H1 (cell line): ENCODE measurements at regions not wholly inside any gene's neighbourhood (a gene's known extent, or its start where the extent isn't known, plus 50 kb on each side); places are given as distances from the start of the nearest gene placed in this dataset.

ENCODE experiments used
- CTCF ChIA-PET: fragments of 300-600 bp; sonication (Branson Sonifier 250); formaldehyde crosslinking; loops from one replicate; lab custom pipeline; 2021; ENCODE audit not compliant: partially characterized antibody; lab: Charles Lee
- POLR2A ChIA-PET: fragments of 300-600 bp; sonication (Branson Sonifier 250); formaldehyde crosslinking; loops from one replicate; lab custom pipeline; 2021; ENCODE audit warnings: inconsistent platforms; ENCODE audit not compliant: partially characterized antibody; lab: Charles Lee
- DNase-seq, 2 experiments: peaks; one replicate each; pipeline versions ENCODE4 v3.0.0 to v3.0.0-alpha.2; 2010 to 2022; ENCODE audit warnings: low spot score in 2 of 2, low read depth in 1 of 2, mixed read lengths in 1 of 2
- FAIRE-seq: peaks from 2 replicates; lab custom pipeline; 2011; peaks lifted over from hg19 to GRCh38; lab: Jason Lieb, UNC
- H2AFZ ChIP-seq: 2 replicates; pipeline ENCODE4 v1.8.1; 2012; ENCODE audit warnings: low read length, inconsistent platforms
- H2AK5ac ChIP-seq: 2 replicates; pipeline ENCODE4 v1.6.1; 2013; ENCODE audit warnings: low read depth, low read length
- H2BK120ac ChIP-seq: replicated peaks from 2 replicates; pipeline ENCODE3; 2013; ENCODE audit warnings: low read depth, low read length, inconsistent platforms
- H2BK12ac ChIP-seq: 2 replicates; pipeline ENCODE4 v1.6.1; 2013; ENCODE audit warnings: low read depth, low read length
- H2BK15ac ChIP-seq: 2 replicates; pipeline ENCODE4 v1.6.1; 2013; ENCODE audit warnings: low read length
- H2BK20ac ChIP-seq: 2 replicates; pipeline ENCODE4 v1.6.1; 2013; ENCODE audit warnings: low read length
- H2BK5ac ChIP-seq: 2 replicates; pipeline ENCODE4 v1.6.1; 2013; ENCODE audit warnings: low read depth, low read length
- H3K14ac ChIP-seq: 2 replicates; pipeline ENCODE4 v1.6.1; 2013; ENCODE audit warnings: inconsistent platforms; ENCODE audit not compliant: insufficient read length
- H3K18ac ChIP-seq: 2 replicates; pipeline ENCODE4 v1.6.1; 2013; ENCODE audit warnings: low read length; ENCODE audit errors: extremely low read depth
- H3K23ac ChIP-seq: 2 replicates; pipeline ENCODE4 v1.6.1; 2013; ENCODE audit warnings: inconsistent platforms; ENCODE audit not compliant: insufficient read length
- H3K23me2 ChIP-seq: 2 replicates; pipeline ENCODE4 v1.6.1; 2013; ENCODE audit warnings: low read depth, low read length
- H3K27ac ChIP-seq: 2 replicates; pipeline ENCODE4 v1.6.1; 2011; ENCODE audit warnings: low read depth, low read length, inconsistent platforms
- H3K27me3 ChIP-seq, 4 experiments: replicated peaks in 1 of 4; 1 replicate in 1 of 4; 2 replicates in 3 of 4; pipeline versions ENCODE4 v1.6.1 to v1.8.1; 2011 to 2013; ENCODE audit warnings: low read length in 3 of 4, mild to moderate bottlenecking in 3 of 4, inconsistent platforms in 2 of 4, mixed read lengths in 2 of 4, moderate library complexity in 1 of 4; ENCODE audit not compliant: control insufficient read depth in 3 of 4, insufficient read depth in 3 of 4; ENCODE audit errors: extremely low read depth in 1 of 4
- H3K36me3 ChIP-seq, 4 experiments: 2 replicates each; pipeline versions ENCODE4 v1.6.1 to v1.8.1; 2011 to 2013; ENCODE audit warnings: mild to moderate bottlenecking in 4 of 4, low read length in 3 of 4, moderate library complexity in 2 of 4, control low read depth in 1 of 4, inconsistent platforms in 1 of 4; ENCODE audit not compliant: insufficient read depth in 4 of 4, control insufficient read depth in 2 of 4
- H3K4ac ChIP-seq: replicated peaks from 2 replicates; pipeline ENCODE3; 2013; ENCODE audit warnings: low read length, low read depth, mixed read lengths, inconsistent platforms; ENCODE audit not compliant: insufficient read length
- H3K4me1 ChIP-seq, 4 experiments: replicated peaks in 1 of 4; 1 replicate in 1 of 4; 2 replicates in 3 of 4; pipeline versions ENCODE4 v1.6.1 to v1.8.1; 2011 to 2013; ENCODE audit warnings: low read length in 3 of 4, inconsistent platforms in 2 of 4, mixed read lengths in 1 of 4; ENCODE audit not compliant: insufficient read depth in 4 of 4, control insufficient read depth in 3 of 4
- H3K4me2 ChIP-seq, 2 experiments: 2 replicates each; pipeline versions ENCODE4 v1.6.1 to v1.8.1; 2011 to 2013; ENCODE audit warnings: low read depth in 2 of 2, low read length in 2 of 2, control low read depth in 1 of 2, inconsistent platforms in 1 of 2, mild to moderate bottlenecking in 1 of 2; ENCODE audit not compliant: insufficient read depth in 1 of 2
- H3K4me3 ChIP-seq, 4 experiments: fragments of 200-600, 300-600 bp in 1 of 4; sonication (generic), shearing (Covaris generic), sonication (Bioruptor Twin) in 1 of 4; 2 replicates each; pipeline versions ENCODE4 v1.5.1 to v1.8.1; 2011 to 2016; ENCODE audit warnings: low read length in 4 of 4, low read depth in 3 of 4, control low read depth in 2 of 4, inconsistent platforms in 2 of 4, mild to moderate bottlenecking in 2 of 4, mixed read lengths in 1 of 4, moderate library complexity in 1 of 4; ENCODE audit not compliant: insufficient read depth in 2 of 4; ENCODE audit errors: extremely low read depth in 1 of 4
- H3K56ac ChIP-seq: replicated peaks from 2 replicates; pipeline ENCODE3; 2013; ENCODE audit warnings: low read depth, mild to moderate bottlenecking, mixed read lengths, low read length, inconsistent platforms; ENCODE audit not compliant: insufficient read length
- H3K79me1 ChIP-seq: 2 replicates; pipeline ENCODE4 v1.6.1; 2013; ENCODE audit warnings: low read depth, low read length, control low read depth
- H3K79me2 ChIP-seq, 2 experiments: 2 replicates each; pipeline versions ENCODE4 v1.6.1 to v1.8.1; 2012 to 2013; ENCODE audit warnings: low read length in 2 of 2, mild to moderate bottlenecking in 2 of 2, inconsistent platforms in 1 of 2; ENCODE audit not compliant: insufficient read depth in 2 of 2, control insufficient read depth in 1 of 2
- H3K9ac ChIP-seq, 4 experiments: replicated peaks in 1 of 4; 1 replicate in 1 of 4; 2 replicates in 3 of 4; pipeline versions ENCODE4 v1.6.1 to v1.8.1; 2011 to 2013; ENCODE audit warnings: low read depth in 3 of 4, low read length in 3 of 4, control low read depth in 2 of 4, mild to moderate bottlenecking in 2 of 4, moderate library complexity in 2 of 4, inconsistent platforms in 1 of 4; ENCODE audit errors: extremely low read depth in 1 of 4
- H3K9me3 ChIP-seq, 2 experiments: 2 replicates each; pipeline versions ENCODE4 v1.6.1 to v1.8.1; 2012 to 2013; ENCODE audit warnings: mild to moderate bottlenecking in 2 of 2, moderate library complexity in 2 of 2, control low read depth in 1 of 2, inconsistent platforms in 1 of 2, low read depth in 1 of 2, low read length in 1 of 2, mixed read lengths in 1 of 2; ENCODE audit not compliant: insufficient read depth in 2 of 2
- H4K20me1 ChIP-seq, 2 experiments: replicated peaks in 1 of 2; 2 replicates each; pipeline versions ENCODE3 to v1.8.1; 2011 to 2013; ENCODE audit warnings: inconsistent platforms in 2 of 2, low read length in 2 of 2, mild to moderate bottlenecking in 1 of 2; ENCODE audit not compliant: insufficient read depth in 2 of 2, control insufficient read depth in 1 of 2
- H4K5ac ChIP-seq: 2 replicates; pipeline ENCODE4 v1.6.1; 2013; ENCODE audit warnings: low read length, low read depth, mixed read lengths, inconsistent platforms; ENCODE audit not compliant: insufficient read length
- H4K8ac ChIP-seq: 2 replicates; pipeline ENCODE4 v1.8.0; 2013; ENCODE audit warnings: mild to moderate bottlenecking, moderate library complexity, low read length, inconsistent platforms; ENCODE audit not compliant: insufficient read depth; ENCODE audit errors: extremely low read depth
- H4K91ac ChIP-seq: replicated peaks from 2 replicates; pipeline ENCODE3; 2013; ENCODE audit warnings: low read length, mixed read lengths, inconsistent platforms; ENCODE audit not compliant: insufficient read length
- BRCA1 ChIP-seq: IDR thresholded peaks from 2 replicates; pipeline ENCODE4 v1.6.1; 2012; ENCODE audit warnings: low read depth, low read length, improper control_type of control experiment
- CBX8 ChIP-seq: fragments of 300-800, 300-1000 bp; sonication (generic); IDR thresholded peaks from 2 replicates; pipeline ENCODE4 v1.7.1; 2016; ENCODE audit warnings: low read depth, low read length, borderline replicate concordance
- CTCF ChIP-seq, 3 experiments: IDR thresholded peaks; 1 replicate in 2 of 3; 2 replicates in 1 of 3; pipeline versions ENCODE4 v1.5.1 to v1.6.1; 2011; ENCODE audit warnings: low read length in 3 of 3, mild to moderate bottlenecking in 3 of 3, inconsistent platforms in 2 of 3, low read depth in 1 of 3, moderate library complexity in 1 of 3; ENCODE audit not compliant: insufficient read depth in 1 of 3; ENCODE audit errors: control extremely low read depth in 1 of 3
- FOSL1 ChIP-seq: IDR thresholded peaks from 2 replicates; pipeline ENCODE4 v1.6.1; 2011; ENCODE audit warnings: mild to moderate bottlenecking, low read depth, low read length, moderate library complexity; ENCODE audit not compliant: insufficient read depth
- HDAC6 ChIP-seq: IDR thresholded peaks from one replicate; pipeline ENCODE4 v1.7.1; 2012; ENCODE audit warnings: low read depth, mild to moderate bottlenecking, inconsistent platforms, low read length, moderate library complexity
- SP1 ChIP-seq: IDR thresholded peaks from 2 replicates; pipeline ENCODE4 v1.6.1; 2011; ENCODE audit warnings: low read depth, low read length
- SP4 ChIP-seq: IDR thresholded peaks from 2 replicates; pipeline ENCODE4 v1.6.1; 2012; ENCODE audit warnings: low read length, inconsistent platforms
- WGBS, 2 experiments: shearing (Covaris generic) in 1 of 2; methylation state at CpG; one replicate each; pipeline versions ENCODE4 v1.1.6 to v1.1.7; 2013 to 2015; ENCODE audit warnings: low lambda C conversion rate in 2 of 2, mixed read lengths in 2 of 2, inconsistent platforms in 1 of 2, low coverage in 1 of 2, missing lambda C conversion rate in 1 of 2; ENCODE audit not compliant: insufficient replicate concordance in 2 of 2, insufficient coverage in 1 of 2, insufficient read length in 1 of 2; ENCODE audit errors: extremely low coverage in 1 of 2, missing lambda C conversion rate in 1 of 2; 5-methylcytosine and 5-hydroxymethylcytosine counted together
- TF ChIP-seq, protein P1 (sequence below): IDR thresholded peaks from 2 replicates; pipeline ENCODE4 v1.6.1; 2012; ENCODE audit warnings: inconsistent platforms

- Histone ChIP-seq H3K27me3 (no peaks in the 10 kb centered on the region), H3K9ac (no peak overlapping the region), H3K27ac (no peak overlapping the region), H2BK5ac (no peak overlapping the region), H2BK12ac (no peak overlapping the region), H2AFZ (no peak overlapping the region), H3K79me1 (no peaks in the 10 kb centered on the region), H3K56ac (no peak overlapping the region), H3K18ac (no peak overlapping the region), H4K20me1 (no peaks in the 10 kb centered on the region), H3K4me2 (no peak overlapping the region), H3K79me2 (no peaks in the 10 kb centered on the region), H3K4me3 (no peak overlapping the region), H2BK15ac (no peak overlapping the region), H3K4ac (no peak overlapping the region), H2AK5ac (no peak overlapping the region), H3K23ac (no peak overlapping the region), H3K9me3 (no peaks in the 10 kb centered on the region), H2BK20ac (no peak overlapping the region), H4K91ac (no peak overlapping the region), H3K36me3 (no peaks in the 10 kb centered on the region), H3K23me2 (no peaks in the 10 kb centered on the region), H2BK120ac (no peak overlapping the region), H4K8ac (no peak overlapping the region), H4K5ac (no peak overlapping the region), H3K4me1 (peaks cover 0 to 7% (median 3%) of the 10 kb centered on the region in 4 experiments; a peak in 4 of 7 replicates), H3K14ac (no peak overlapping the region)
- DNase-seq (no peak), FAIRE-seq (no peak)
- TF ChIP-seq, protein P1, sequence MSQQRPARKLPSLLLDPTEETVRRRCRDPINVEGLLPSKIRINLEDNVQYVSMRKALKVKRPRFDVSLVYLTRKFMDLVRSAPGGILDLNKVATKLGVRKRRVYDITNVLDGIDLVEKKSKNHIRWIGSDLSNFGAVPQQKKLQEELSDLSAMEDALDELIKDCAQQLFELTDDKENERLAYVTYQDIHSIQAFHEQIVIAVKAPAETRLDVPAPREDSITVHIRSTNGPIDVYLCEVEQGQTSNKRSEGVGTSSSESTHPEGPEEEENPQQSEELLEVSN: no peak
- TF ChIP-seq CTCF (IDR thresholded peaks at IDR 0.05; ENCODE audit: control extremely low read depth in 1 of 3, insufficient read depth in 1 of 3, low read depth in 1 of 3, low read length in 3 of 3) (no peak), FOSL1 (no peak), SP1 (no peak), SP4 (no peak), BRCA1 (no peak), HDAC6 (no peak), CBX8 (no peak)
- CTCF ChIA-PET: interaction anchor here (0.8 kb wide), 1 partner anchor 47 kb away, joined by 3 read pairs; no protein-coding TSS in a partner anchor
- WGBS, 2 experiments: 86% methylated on average over 10 of the region's 10 CpGs; no CpG with 5 or more reads in 1 of the 2 experiments
- POLR2A ChIA-PET: no interaction called here
Measured at GRCh38 chr2:236400046-236400574, 135.9 kb upstream of the ASB18 start.
